ENCODE measurements at regions not wholly inside any gene's neighbourhood (a gene's known extent, or its start where the extent isn't known, plus 50 kb on each side); places are given as distances from the start of the nearest gene placed in this dataset.

GRCh38 chr7:115782696-115783490 lies 247.7 kb downstream of the TFEC start (continued):
- TF ChIP-seq CHD7 (IDR thresholded peaks at IDR 0.05; ENCODE audit: insufficient replicate concordance, low read length) = no peak
- TF ChIP-seq EZH2 (IDR thresholded peaks at IDR 0.05; ENCODE audit: low read depth, low read length, severe bottlenecking) = no peak
